ENCODE measurements at regions not wholly inside any gene's neighbourhood (a gene's known extent, or its start where the extent isn't known, plus 50 kb on each side); places are given as distances from the start of the nearest gene placed in this dataset.

GRCh38 chr4:174170091-174170490 is 113.4 kb downstream of the FBXO8 start:
- TF ChIP-seq CTCF (IDR thresholded peaks at IDR 0.05 in 4 of 5, conservative IDR thresholded peaks at IDR 0.05 in 1 of 5) (no peak), POLR2A (IDR thresholded peaks at IDR 0.05) (no peak)
